NCI-H748 (cell line): ENCODE measurements at regions not wholly inside any gene's neighbourhood (a gene's known extent, or its start where the extent isn't known, plus 50 kb on each side); places are given as distances from the start of the nearest gene placed in this dataset.

ENCODE experiments used
- DNase-seq: peaks from one replicate; lab custom pipeline; 2025; ENCODE audit not compliant: unreplicated experiment; lab: John Stamatoyannopoulos, UW

- DNase-seq: no peak
Observed at GRCh38 chr1:59020151-59020997, 236.5 kb upstream of the JUN start.

GRCh38 chr1:59022199-59022598, 238.4 kb upstream of the JUN start:
- no peak for DNase-seq

GRCh38 chr1:59022799-59023198, 239.0 kb upstream of the JUN start:
- no peak for DNase-seq

GRCh38 chr1:59025201-59025600, 241.4 kb upstream of the JUN start:
- no peak for DNase-seq

GRCh38 chr1:59025898-59026426, 242.1 kb upstream of the JUN start:
- no peak for DNase-seq

GRCh38 chr1:59026472-59026948, 242.7 kb upstream of the JUN start:
- DNase-seq: no peak

GRCh38 chr1:59027177-59027576, 243.3 kb upstream of the JUN start:
- no peak for DNase-seq

- no peak for DNase-seq
Observed at GRCh38 chr1:59028048-59028447, 244.2 kb upstream of the JUN start.

- no peak for DNase-seq
Observed at GRCh38 chr1:59029411-59030167, 245.7 kb upstream of the JUN start.

GRCh38 chr1:59032228-59032627, 248.4 kb upstream of the JUN start:
- no peak for DNase-seq

- no peak for DNase-seq
Observed at GRCh38 chr1:59033761-59034160, 249.9 kb upstream of the JUN start.

GRCh38 chr1:59034925-59035324, 251.1 kb upstream of the JUN start:
- DNase-seq: no peak

- DNase-seq: no peak
Observed at GRCh38 chr1:59039551-59039950, 255.7 kb upstream of the JUN start.

- no peak for DNase-seq
Observed at GRCh38 chr1:59040486-59040885, 256.4 kb upstream of the FGGY start.

GRCh38 chr1:59041646-59042277, 255.1 kb upstream of the FGGY start:
- DNase-seq: no peak

- no peak for DNase-seq
Observed at GRCh38 chr1:59043796-59044195, 253.1 kb upstream of the FGGY start.

- no peak for DNase-seq
Observed at GRCh38 chr1:59044535-59045121, 252.3 kb upstream of the FGGY start.

GRCh38 chr1:59045137-59045536, 251.8 kb upstream of the FGGY start:
- no peak for DNase-seq

GRCh38 chr1:59045636-59046035, 251.3 kb upstream of the FGGY start:
- DNase-seq: no peak

GRCh38 chr1:59046134-59046533, 250.8 kb upstream of the FGGY start:
- no peak for DNase-seq

GRCh38 chr1:59046730-59047157, 250.2 kb upstream of the FGGY start:
- no peak for DNase-seq
